ENCODE measurements at regions not wholly inside any gene's neighbourhood (a gene's known extent, or its start where the extent isn't known, plus 50 kb on each side); places are given as distances from the start of the nearest gene placed in this dataset.
A peak's percentile ranks its signal among the peaks of the same experiment; 100 is the strongest.
"Not testable (repeated sequence)": the region's sequence is repeated elsewhere in the genome, so short reads cannot be mapped to it uniquely, and the experiment has no call there.

GRCh38 chr12:93977081-93977480 is 171.3 kb upstream of the PLXNC1 start:
- no peak for ATAC-seq
- no peak for DNase-seq (ENCODE audit: low spot score)

- ATAC-seq: no peak
- no peak for DNase-seq (ENCODE audit: low spot score)
Measured at GRCh38 chr12:93978553-93978952, 169.8 kb upstream of the PLXNC1 start.

- DNase-seq (ENCODE audit: low spot score) (no peak), ATAC-seq (peak; percentile 83)
Measured at GRCh38 chr12:93979189-93979588, 169.2 kb upstream of the PLXNC1 start.

GRCh38 chr12:93980711-93981110 is 167.7 kb upstream of the PLXNC1 start:
- DNase-seq (ENCODE audit: low spot score) (no peak), ATAC-seq (no peak)

GRCh38 chr12:93981411-93981810 is 167.0 kb upstream of the PLXNC1 start:
- no peak for ATAC-seq

GRCh38 chr12:93982771-93983315 is 165.5 kb upstream of the PLXNC1 start:
- DNase-seq (ENCODE audit: low spot score): no peak
- no peak for ATAC-seq

More at GRCh38 chr12:93981411-93981810, 167.0 kb upstream of the PLXNC1 start:
- no peak for DNase-seq (ENCODE audit: low spot score)

- no peak for ATAC-seq
Measured at GRCh38 chr12:93984005-93984404, 164.4 kb upstream of the PLXNC1 start.

GRCh38 chr12:93989949-93990348 is 158.4 kb upstream of the PLXNC1 start:
- no peak for DNase-seq (ENCODE audit: low spot score)
- no peak for ATAC-seq

More at GRCh38 chr12:93984005-93984404, 164.4 kb upstream of the PLXNC1 start:
- DNase-seq (ENCODE audit: low spot score): no peak

- DNase-seq (ENCODE audit: low spot score) (no peak), ATAC-seq (peak; percentile 48)
Measured at GRCh38 chr12:93990832-93991803, 157.3 kb upstream of the PLXNC1 start.

- ATAC-seq: no peak
- no peak for DNase-seq (ENCODE audit: low spot score)
Measured at GRCh38 chr12:93991829-93992461, 156.4 kb upstream of the PLXNC1 start.

- no peak for DNase-seq (ENCODE audit: low spot score)
- no peak for ATAC-seq
Measured at GRCh38 chr12:93994721-93995120, 153.7 kb upstream of the PLXNC1 start.

GRCh38 chr12:93996321-93996720 is 152.1 kb upstream of the PLXNC1 start:
- ATAC-seq (no peak), DNase-seq (ENCODE audit: low spot score) (no peak)

- ATAC-seq: no peak
Measured at GRCh38 chr12:94001691-94002090, 146.7 kb upstream of the PLXNC1 start.

GRCh38 chr12:94002925-94003324 is 145.5 kb upstream of the PLXNC1 start:
- not testable (repeated sequence) for ATAC-seq; DNase-seq (ENCODE audit: low spot score)

More at GRCh38 chr12:94001691-94002090, 146.7 kb upstream of the PLXNC1 start:
- DNase-seq (ENCODE audit: low spot score): no peak

- ATAC-seq; DNase-seq (ENCODE audit: low spot score): not testable (repeated sequence)
Measured at GRCh38 chr12:94007833-94008232, 140.5 kb upstream of the PLXNC1 start.

GRCh38 chr12:94010307-94010706 is 138.1 kb upstream of the PLXNC1 start:
- no peak for DNase-seq (ENCODE audit: low spot score)

GRCh38 chr12:94012071-94012470 is 136.3 kb upstream of the PLXNC1 start:
- no peak for DNase-seq (ENCODE audit: low spot score)
- ATAC-seq: no peak

More at GRCh38 chr12:94010307-94010706, 138.1 kb upstream of the PLXNC1 start:
- ATAC-seq: no peak

- DNase-seq (ENCODE audit: low spot score) (no peak), ATAC-seq (no peak)
Measured at GRCh38 chr12:94012590-94012989, 135.8 kb upstream of the PLXNC1 start.

- not testable (repeated sequence) for ATAC-seq
Measured at GRCh38 chr12:94017247-94017646, 131.1 kb upstream of the PLXNC1 start.

GRCh38 chr12:94020335-94020734 is 128.0 kb upstream of the PLXNC1 start:
- no peak for ATAC-seq
- DNase-seq (ENCODE audit: low spot score): no peak

More at GRCh38 chr12:94017247-94017646, 131.1 kb upstream of the PLXNC1 start:
- DNase-seq (ENCODE audit: low spot score): not testable (repeated sequence)

GRCh38 chr12:94023879-94024278 is 124.5 kb upstream of the PLXNC1 start:
- ATAC-seq: no peak
- DNase-seq (ENCODE audit: low spot score): no peak

All from left lobe of liver (tissue), 2 donors.